PC-9 (cell line): ENCODE measurements at regions not wholly inside any gene's neighbourhood (a gene's known extent, or its start where the extent isn't known, plus 50 kb on each side); places are given as distances from the start of the nearest gene placed in this dataset.

Source experiments
- EZH2 ChIP-seq: fragments of 200-600 bp; sonication (generic); IDR thresholded peaks from 2 replicates; pipeline ENCODE4 v1.8.0; 2017; ENCODE audit warnings: antibody characterized with exemption, low read depth
- TF ChIP-seq, protein P1 (sequence below): fragments of 200-600 bp; sonication (generic); conservative IDR thresholded peaks from 2 replicates; pipeline ENCODE4 v1.6.1; 2017; ENCODE audit warnings: mixed run types, antibody characterized with exemption, mild to moderate bottlenecking, moderate library complexity

- TF ChIP-seq, protein P1, sequence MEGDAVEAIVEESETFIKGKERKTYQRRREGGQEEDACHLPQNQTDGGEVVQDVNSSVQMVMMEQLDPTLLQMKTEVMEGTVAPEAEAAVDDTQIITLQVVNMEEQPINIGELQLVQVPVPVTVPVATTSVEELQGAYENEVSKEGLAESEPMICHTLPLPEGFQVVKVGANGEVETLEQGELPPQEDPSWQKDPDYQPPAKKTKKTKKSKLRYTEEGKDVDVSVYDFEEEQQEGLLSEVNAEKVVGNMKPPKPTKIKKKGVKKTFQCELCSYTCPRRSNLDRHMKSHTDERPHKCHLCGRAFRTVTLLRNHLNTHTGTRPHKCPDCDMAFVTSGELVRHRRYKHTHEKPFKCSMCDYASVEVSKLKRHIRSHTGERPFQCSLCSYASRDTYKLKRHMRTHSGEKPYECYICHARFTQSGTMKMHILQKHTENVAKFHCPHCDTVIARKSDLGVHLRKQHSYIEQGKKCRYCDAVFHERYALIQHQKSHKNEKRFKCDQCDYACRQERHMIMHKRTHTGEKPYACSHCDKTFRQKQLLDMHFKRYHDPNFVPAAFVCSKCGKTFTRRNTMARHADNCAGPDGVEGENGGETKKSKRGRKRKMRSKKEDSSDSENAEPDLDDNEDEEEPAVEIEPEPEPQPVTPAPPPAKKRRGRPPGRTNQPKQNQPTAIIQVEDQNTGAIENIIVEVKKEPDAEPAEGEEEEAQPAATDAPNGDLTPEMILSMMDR = no peak
- no peak for TF ChIP-seq EZH2
These were observed 102.8 kb upstream of the PCDH18 start for GRCh38 chr4:137635108-137635507.
